Sciatic nerve (tissue), 2 donors: ENCODE measurements at regions not wholly inside any gene's neighbourhood (a gene's known extent, or its start where the extent isn't known, plus 50 kb on each side); places are given as distances from the start of the nearest gene placed in this dataset.

Source experiments
- ATAC-seq: fragments of 200-7000 bp; cut with Tn5 transposase; one replicate; pipeline ENCODE4 v1.9.1; 2020; ENCODE audit warnings: mild to moderate bottlenecking, moderate library complexity
- DNase-seq: peaks from one replicate; pipeline ENCODE4 v3.0.0-alpha.2; 2020; ENCODE audit warnings: low spot score
- intact Hi-C: fragments of 100-400 bp; cut with DNase I; formaldehyde crosslinking; loops from one replicate; pipeline ENCODE4 v1.14.2; 2022
- donor health status: DM: no; HTN: no; CAD: no.
- donor health status: DM: no; HTN: no; CAD: no.

DNA sequence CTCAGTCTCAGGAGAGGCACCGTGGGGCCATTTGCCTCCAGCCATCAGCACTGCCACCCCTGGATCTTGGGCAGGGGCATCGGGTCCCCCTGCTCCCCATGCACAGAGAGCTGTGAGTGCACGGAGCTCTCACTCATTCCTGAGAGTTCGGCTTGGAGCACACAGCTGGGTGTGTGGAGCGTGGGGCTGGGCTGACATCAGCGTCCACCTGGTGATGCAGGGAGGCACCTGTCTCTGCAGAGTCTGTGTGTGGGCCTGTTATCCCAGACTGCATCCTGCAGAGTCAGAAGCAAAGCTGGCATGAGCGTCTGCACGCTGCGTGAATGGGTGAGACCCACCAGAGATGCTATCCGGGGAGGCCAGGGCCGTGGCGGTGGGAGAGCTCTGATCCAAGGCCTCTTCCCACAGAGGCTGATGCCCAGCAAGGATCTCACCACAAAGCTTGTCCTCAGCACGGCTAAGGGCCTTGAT lies 248.8 kb upstream of the AFDN start:
- intact Hi-C loops, result no loop called here
- DNase-seq (no peak), ATAC-seq (no peak)

DNA sequence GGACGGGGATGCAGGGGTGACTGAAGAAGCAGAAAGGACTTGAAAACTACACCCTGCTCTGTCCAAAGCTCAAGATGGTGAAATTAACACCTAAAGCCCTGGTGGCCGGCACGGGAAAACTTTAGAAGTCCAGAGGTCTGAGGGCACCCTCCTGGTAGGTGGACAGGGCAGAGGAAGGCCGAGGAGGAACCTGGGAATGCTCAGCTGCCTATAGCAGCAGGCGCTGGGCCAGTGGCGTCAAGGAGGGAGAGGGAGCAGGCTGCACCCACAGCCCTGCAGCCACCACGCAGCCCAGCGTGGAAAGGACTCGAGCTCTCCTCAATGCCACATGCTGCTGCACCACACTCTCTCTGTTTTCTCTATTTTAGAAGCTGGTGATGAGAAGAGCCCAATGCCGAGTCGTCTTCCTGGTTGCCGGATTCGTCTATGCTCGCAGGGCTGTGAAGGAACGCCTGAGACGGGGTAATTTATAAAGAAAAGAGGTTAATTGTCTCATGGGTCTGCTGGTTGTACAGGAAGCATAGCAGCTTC lies 248.3 kb upstream of the AFDN start:
- no peak for ATAC-seq
- peak; percentile 53 for DNase-seq
- intact Hi-C loops, result no loop called here

- ATAC-seq (no peak), DNase-seq (no peak)
Measured at GRCh38 chr6:167579806-167580618, 246.7 kb upstream of the AFDN start.

GRCh38 chr6:167580619-167580911 lies 246.1 kb upstream of the AFDN start:
- ATAC-seq (peak; percentile 75), DNase-seq (no peak)
- intact Hi-C loops, result no loop called here

More at GRCh38 chr6:167579806-167580618, 246.7 kb upstream of the AFDN start:
- intact Hi-C loops, result no loop called here

- DNase-seq, result no peak
- intact Hi-C loops, result no loop called here
Measured at GRCh38 chr6:167581637-167582036, 245.1 kb upstream of the AFDN start.

DNA sequence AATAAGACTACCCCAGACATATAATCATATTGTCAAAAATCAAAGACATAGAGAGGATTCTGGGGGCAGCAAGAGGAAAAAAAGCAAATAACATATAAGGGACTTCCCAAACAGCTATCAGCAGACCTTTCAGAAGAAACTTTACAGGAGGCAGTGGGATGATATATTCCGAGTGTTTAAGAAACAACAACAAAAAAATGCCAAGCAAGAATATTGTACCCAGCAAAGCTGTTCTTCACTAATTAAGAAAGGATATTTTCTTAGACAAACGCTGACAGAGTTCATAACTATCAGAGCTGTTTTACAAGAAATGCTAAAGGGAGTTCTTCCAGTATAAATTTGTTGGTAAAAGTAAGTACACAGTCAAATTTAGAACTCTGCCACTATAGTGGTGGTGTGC lies 243.3 kb upstream of the AFDN start:
- DNase-seq (no peak), ATAC-seq (no peak)
- intact Hi-C loops, result no loop called here

More at GRCh38 chr6:167581637-167582036, 245.1 kb upstream of the AFDN start:
- ATAC-seq, result no peak

GRCh38 chr6:167588181-167588919 lies 238.4 kb upstream of the AFDN start:
- ATAC-seq, result peak; percentile 41
- intact Hi-C loops, result no loop called here
- DNase-seq, result peak; percentile 50

GRCh38 chr6:167588920-167589614 lies 237.6 kb upstream of the AFDN start:
- peak; percentile 39 for ATAC-seq
- intact Hi-C loops, result no loop called here
- DNase-seq, result no peak

DNA sequence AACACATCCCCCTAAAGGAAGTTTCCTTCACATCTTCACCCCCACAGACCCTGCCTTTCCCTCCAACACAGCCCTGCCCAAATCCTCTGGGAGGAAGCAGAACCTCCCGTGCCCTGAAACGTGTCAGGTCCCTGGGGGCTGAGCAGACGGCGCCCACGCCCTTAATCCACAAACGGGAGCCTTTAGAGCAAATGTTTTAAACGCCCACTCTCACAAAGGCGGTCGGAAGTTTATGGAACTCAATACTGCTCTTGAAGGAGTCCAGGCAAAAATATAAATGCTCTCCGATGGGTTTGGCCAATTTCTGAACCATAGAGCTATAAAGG lies 237.1 kb upstream of the AFDN start:
- intact Hi-C loops, result no loop called here
- DNase-seq (peak; percentile 54), ATAC-seq (no peak)

- peak; percentile 30 for ATAC-seq
- no peak for DNase-seq
- intact Hi-C loops, result no loop called here
Measured at GRCh38 chr6:167590193-167590592, 236.5 kb upstream of the AFDN start.
